Fibroblast of mammary gland (primary cell): ENCODE measurements at regions not wholly inside any gene's neighbourhood (a gene's known extent, or its start where the extent isn't known, plus 50 kb on each side); places are given as distances from the start of the nearest gene placed in this dataset.

Experiments
- DNase-seq: peaks from one replicate; pipeline ENCODE4 v3.0.0-alpha.2; 2010; ENCODE audit warnings: low read depth
- H3K4me3 ChIP-seq: 2 replicates; pipeline ENCODE4 v1.5.1; 2011; ENCODE audit warnings: low read depth, mild to moderate bottlenecking, low read length, moderate library complexity; ENCODE audit not compliant: control insufficient read depth
- TF ChIP-seq, protein P1 (sequence below): conservative IDR thresholded peaks from 2 replicates; pipeline ENCODE4 v1.5.1; 2011; ENCODE audit warnings: low read depth, low read length, inconsistent platforms; ENCODE audit not compliant: control insufficient read depth, insufficient read depth

DNA sequence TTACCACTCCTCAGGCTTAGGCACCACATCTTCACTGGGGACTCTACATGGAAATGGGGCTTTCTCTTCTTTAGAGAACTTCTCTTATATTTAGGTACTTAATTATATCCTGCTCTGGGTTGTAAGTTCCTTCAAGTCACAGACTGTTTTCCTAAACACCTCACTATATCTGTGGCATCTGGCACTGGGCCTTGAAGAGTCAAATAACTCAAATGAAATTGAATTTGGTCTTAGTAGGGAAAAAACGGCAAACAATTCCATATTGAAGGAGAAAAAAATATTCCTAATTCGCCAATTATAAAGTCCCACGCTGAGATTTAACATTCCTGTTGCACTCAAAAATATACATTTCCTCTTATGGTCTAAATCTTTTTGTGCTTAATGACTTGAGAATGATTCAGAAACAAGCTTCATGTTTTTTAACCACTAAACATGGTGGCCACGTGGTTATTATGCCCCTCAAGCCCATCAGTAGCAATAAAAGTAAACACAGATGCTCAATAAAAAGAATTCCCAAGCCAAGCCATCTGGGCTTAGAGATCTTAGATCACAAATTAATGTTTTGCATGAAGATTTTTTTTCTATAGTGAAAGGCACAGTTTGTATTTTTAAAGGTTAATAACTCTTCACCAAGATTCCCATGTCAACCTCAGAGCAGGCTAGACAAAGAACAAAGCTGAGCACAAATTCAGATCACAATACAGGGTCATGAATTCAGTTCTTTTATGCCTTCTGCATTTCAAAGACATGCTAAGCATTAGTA is 105.5 kb upstream of the SYT4 start:
- TF ChIP-seq, protein P1, sequence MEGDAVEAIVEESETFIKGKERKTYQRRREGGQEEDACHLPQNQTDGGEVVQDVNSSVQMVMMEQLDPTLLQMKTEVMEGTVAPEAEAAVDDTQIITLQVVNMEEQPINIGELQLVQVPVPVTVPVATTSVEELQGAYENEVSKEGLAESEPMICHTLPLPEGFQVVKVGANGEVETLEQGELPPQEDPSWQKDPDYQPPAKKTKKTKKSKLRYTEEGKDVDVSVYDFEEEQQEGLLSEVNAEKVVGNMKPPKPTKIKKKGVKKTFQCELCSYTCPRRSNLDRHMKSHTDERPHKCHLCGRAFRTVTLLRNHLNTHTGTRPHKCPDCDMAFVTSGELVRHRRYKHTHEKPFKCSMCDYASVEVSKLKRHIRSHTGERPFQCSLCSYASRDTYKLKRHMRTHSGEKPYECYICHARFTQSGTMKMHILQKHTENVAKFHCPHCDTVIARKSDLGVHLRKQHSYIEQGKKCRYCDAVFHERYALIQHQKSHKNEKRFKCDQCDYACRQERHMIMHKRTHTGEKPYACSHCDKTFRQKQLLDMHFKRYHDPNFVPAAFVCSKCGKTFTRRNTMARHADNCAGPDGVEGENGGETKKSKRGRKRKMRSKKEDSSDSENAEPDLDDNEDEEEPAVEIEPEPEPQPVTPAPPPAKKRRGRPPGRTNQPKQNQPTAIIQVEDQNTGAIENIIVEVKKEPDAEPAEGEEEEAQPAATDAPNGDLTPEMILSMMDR, result no peak
- no peak overlapping the region for H3K4me3 ChIP-seq
- DNase-seq, result no peak

DNA sequence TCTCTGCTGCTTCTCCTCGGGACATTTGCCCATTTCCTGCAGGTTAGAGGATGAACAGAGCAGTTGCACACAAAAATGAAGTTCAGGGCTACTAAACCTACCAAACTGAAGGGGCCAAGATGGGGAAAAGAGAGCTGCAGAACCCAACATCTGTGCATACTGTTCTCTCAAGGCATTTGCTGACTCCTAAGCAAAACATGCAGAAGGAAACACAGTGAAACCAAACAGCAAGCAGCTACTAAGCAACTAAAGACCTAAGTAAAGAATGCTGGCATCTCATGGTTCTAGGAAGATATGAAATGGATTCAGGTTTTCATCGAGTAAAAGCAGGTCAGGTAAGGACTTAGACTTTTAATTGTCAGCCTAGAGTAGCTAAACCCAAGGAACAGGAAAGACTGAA is 111.9 kb upstream of the SYT4 start:
- DNase-seq, result no peak
- TF ChIP-seq, protein P1, result no peak
- no peak overlapping the region for H3K4me3 ChIP-seq

- H3K4me3 ChIP-seq, result no peak overlapping the region
- TF ChIP-seq, protein P1, result no peak
- DNase-seq, result no peak
These were observed 114.9 kb upstream of the SYT4 start for GRCh38 chr18:43392168-43392567.

GRCh38 chr18:43393174-43393573 is 115.9 kb upstream of the SYT4 start:
- peak; percentile 1 for DNase-seq
- TF ChIP-seq, protein P1, result no peak
- H3K4me3 ChIP-seq, result no peak overlapping the region

DNA sequence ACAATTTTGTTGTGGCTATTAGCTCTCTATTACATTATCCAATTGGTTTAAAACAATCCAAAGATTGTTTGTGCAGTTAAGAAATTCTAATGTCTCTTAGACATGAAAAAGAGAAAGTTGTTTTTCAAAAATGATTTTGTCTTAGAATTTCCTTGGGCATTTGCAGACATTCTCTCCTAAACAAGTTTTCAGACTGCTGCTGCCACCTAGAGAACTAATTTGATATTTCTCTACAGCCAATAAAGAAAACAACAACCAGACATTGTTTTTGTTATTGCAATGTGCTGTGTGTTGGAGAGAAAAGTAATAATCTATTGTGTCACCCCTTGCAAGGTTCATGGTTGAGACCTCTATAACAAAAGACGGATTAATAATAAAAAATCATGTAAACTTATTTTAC is 119.0 kb upstream of the SYT4 start:
- TF ChIP-seq, protein P1, result peak; percentile 29
- DNase-seq, result peak; percentile 17
- no peak overlapping the region for H3K4me3 ChIP-seq

DNA sequence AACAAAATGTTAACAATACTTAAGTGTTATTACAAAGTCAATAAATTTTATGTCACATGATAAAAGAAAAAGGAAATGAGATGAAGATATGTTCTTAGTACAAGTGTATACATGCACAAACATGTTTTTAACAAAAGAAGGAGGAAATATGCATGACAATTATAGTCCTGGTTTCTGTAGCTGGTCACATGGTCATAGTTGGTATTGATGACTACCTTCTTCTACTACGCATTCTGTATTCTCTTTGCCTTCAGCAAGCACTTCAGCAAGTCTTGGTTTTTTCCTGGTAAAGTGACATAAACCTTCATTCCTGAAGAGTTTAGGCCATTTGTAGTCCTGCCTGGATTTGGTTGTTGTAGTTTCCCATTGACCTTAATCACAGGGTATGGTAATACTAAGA is 121.3 kb upstream of the SYT4 start:
- no peak for DNase-seq
- TF ChIP-seq, protein P1, result no peak
- no peak overlapping the region for H3K4me3 ChIP-seq

DNA sequence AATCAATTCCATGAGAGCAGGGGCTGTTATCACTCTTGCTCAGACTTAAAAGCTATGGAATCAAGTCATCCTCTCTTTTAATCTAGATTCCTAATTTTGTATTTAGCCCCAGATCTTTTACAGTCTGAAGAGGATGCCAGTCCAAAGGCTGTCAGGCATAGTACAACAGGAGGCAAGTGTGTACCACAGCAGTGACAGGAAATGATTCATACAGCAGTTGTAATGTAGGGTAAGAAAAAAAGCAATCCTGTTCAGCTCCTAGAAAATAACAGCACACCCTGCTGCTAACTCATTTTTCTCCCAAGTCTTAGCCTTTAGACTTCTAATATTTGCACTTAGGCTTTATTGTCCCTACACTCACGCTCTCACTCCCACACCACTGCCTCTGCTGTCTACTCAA is 127.8 kb upstream of the SYT4 start:
- TF ChIP-seq, protein P1, result no peak
- no peak for DNase-seq

More for the DNA sequence above, 127.8 kb upstream of the SYT4 start:
- H3K4me3 ChIP-seq, result no peak overlapping the region
